Thymus (tissue), 11 donors: ENCODE measurements at regions not wholly inside any gene's neighbourhood (a gene's known extent, or its start where the extent isn't known, plus 50 kb on each side); places are given as distances from the start of the nearest gene placed in this dataset.

Experiments used
- DNase-seq, 9 donors: peaks; one replicate each; pipeline ENCODE4 v3.0.0-alpha.2; 2013; ENCODE audit warnings: low spot score in 9 of 9, low read depth in 6 of 9, missing footprints in 1 of 9
- H3K27ac ChIP-seq, 2 donors: one replicate each; pipeline ENCODE4 v1.5.1; 2013; ENCODE audit warnings: control low read depth in 1 of 2, low read depth in 1 of 2, low read length in 1 of 2, mild to moderate bottlenecking in 1 of 2, moderate library complexity in 1 of 2
- H3K27me3 ChIP-seq, 2 donors: one replicate each; pipeline ENCODE4 v1.5.1; 2013; ENCODE audit warnings: low read length in 1 of 2; ENCODE audit not compliant: control insufficient read depth in 2 of 2, insufficient read depth in 1 of 2
- H3K36me3 ChIP-seq, 2 donors: one replicate each; pipeline ENCODE4 v1.5.1; 2013; ENCODE audit warnings: low read length in 1 of 2, mild to moderate bottlenecking in 1 of 2, moderate library complexity in 1 of 2; ENCODE audit not compliant: control insufficient read depth in 2 of 2, insufficient read depth in 2 of 2
- H3K4me1 ChIP-seq, 2 donors: one replicate each; pipeline ENCODE4 v1.5.1; 2013; ENCODE audit warnings: low read length in 2 of 2; ENCODE audit not compliant: control insufficient read depth in 2 of 2, insufficient read depth in 2 of 2
- H3K4me3 ChIP-seq, 2 donors: one replicate each; pipeline ENCODE4 v1.5.1; 2013; ENCODE audit warnings: low read length in 2 of 2, control low read depth in 1 of 2, mild to moderate bottlenecking in 1 of 2
- H3K9me3 ChIP-seq, 2 donors: one replicate each; pipeline ENCODE4 v1.5.1; 2013; ENCODE audit warnings: low read length in 1 of 2, mild to moderate bottlenecking in 1 of 2; ENCODE audit not compliant: control insufficient read depth in 2 of 2, insufficient read depth in 1 of 2
- WGBS: extraction: QIAGEN DNeasy Blood & Tissue Kit; methylation state at CpG from one replicate; pipeline ENCODE4 v1.1.7; 2013; 5-methylcytosine and 5-hydroxymethylcytosine counted together
- donor health status: healthy.

DNA sequence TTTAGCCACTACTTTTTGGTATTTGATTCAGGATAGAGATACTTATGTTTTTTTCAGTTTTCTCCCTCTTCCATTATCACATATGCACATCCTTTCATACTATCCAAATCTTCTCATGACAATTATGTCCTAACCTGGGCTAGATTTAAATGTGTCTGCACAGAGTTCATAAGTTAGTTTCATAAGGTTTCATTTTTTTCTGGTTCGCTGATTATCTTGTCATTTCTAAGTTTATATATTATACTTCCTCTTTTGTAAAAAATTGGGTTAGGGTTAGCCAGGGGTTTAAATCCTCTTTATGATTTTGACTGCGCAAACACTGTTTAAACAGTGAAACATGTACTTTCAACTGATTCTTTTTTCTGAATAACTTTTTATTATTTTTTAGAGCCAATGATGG, 148.6 kb downstream of the SST start:
- Histone ChIP-seq H3K4me3 (no peak overlapping the region), H3K27ac (no peak overlapping the region), H3K27me3 (no peaks in the 10 kb centered on the region), H3K36me3 (no peaks in the 10 kb centered on the region), H3K4me1 (no peaks in the 10 kb centered on the region), H3K9me3 (no peaks in the 10 kb centered on the region)
- no peak for DNase-seq
- WGBS: 68% methylated on average over 2 of the region's 2 CpGs

DNA sequence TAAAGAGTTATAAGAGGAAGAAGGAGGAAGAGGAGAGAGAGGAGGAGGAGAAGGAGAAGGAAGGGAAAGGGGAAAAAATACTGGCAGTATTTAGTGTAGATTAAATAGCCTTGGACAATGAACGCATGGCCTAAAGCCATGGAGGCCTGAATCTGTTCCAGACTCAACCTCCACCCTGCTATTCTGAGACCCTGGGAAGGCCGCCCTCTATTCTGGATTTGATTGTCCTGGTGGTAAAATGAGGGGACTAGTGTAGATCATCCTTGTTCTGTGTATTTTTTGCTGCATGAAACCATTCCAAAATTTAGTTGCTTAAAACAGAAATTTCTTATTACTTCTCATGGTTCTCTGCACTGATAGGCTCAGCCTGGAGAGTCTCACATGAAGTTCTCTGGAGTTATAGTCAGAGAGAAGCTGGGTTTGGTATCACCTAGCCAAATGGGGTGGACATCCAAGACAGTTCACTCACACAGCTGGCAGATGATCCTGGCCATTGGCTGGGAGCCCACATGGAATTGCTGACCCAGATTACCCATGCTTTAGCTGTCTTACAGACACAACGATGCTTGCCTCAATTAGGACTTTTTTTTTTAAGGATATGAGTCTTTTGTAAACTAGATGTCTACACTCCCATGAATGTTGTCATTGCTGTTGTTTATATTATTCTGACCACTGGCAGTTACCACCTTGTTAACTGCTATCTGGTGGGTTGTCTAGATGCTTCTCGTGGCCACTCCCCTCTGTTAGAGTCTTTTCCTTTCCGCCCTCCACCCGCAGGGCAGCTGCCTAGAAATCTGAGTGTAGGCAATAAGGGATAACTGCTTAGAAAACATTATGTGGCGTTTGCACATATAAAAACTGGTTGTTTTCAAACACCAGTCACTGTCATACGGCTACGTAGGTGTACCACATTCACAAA, 149.9 kb downstream of the SST start:
- H3K36me3 ChIP-seq: no peaks in the 10 kb centered on the region
- H3K27me3 ChIP-seq: no peaks in the 10 kb centered on the region
- whole genome bisulfite sequencing: 95% methylated on average over 9 of the region's 9 CpGs
- no peak for DNase-seq
- no peak overlapping the region for H3K27ac ChIP-seq
- no peak overlapping the region for H3K4me3 ChIP-seq
- H3K4me1 ChIP-seq: no peaks in the 10 kb centered on the region
- H3K9me3 ChIP-seq: no peaks in the 10 kb centered on the region

DNA sequence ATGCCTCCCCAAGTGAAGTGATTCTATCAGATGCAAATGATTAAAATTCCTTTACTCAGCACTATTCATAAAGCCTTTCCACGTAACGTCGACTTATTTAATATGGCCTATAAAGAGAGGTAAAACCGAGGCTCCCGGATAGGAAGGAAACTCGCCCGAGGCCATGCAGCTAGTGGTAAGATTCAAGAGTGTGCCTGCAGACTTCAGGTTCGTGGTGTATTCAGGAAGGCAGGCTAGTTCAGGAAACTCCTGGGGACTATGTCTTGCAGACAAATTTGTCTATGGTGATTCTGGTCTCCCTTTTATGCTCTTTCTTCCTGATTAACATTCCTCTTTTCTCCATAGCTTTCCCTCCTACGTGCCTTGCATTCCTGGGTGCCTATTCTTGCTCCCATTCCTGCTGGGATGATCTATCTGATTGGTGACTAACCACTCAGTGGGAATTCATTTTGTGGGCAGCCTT, 150.7 kb downstream of the SST start:
- WGBS: 70% methylated on average over 9 of the region's 9 CpGs
- Histone ChIP-seq H3K9me3 (no peaks in the 10 kb centered on the region), H3K27me3 (no peaks in the 10 kb centered on the region), H3K4me3 (no peak overlapping the region), H3K4me1 (no peaks in the 10 kb centered on the region), H3K36me3 (no peaks in the 10 kb centered on the region), H3K27ac (no peak overlapping the region)
- DNase-seq: no peak

DNA sequence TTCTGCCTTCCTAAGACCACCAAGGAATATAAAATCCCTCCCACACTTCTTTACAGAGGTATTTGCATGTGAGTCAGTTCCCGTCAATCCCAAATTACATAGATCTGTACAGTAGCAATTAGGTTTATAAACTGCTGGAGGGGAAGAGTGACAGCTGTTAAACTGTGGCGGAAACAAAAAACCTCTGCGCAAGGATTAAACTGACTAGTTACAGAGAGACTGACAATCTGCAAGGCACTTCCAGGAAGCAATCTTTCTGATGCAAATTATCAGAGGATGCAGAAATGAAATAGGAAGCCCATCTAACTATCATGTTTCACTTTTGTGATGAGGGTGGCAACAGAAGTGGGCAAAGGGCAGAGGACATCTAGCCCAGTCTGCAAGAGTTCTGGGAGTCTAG, 150.4 kb downstream of the RTP4 start:
- 83% methylated on average over 3 of the region's 3 CpGs for WGBS
- H3K4me3 ChIP-seq: no peak overlapping the region
- no peak overlapping the region for H3K27ac ChIP-seq
- no peaks in the 10 kb centered on the region for H3K9me3 ChIP-seq
- no peaks in the 10 kb centered on the region for H3K4me1 ChIP-seq
- H3K27me3 ChIP-seq: no peaks in the 10 kb centered on the region
- H3K36me3 ChIP-seq: no peaks in the 10 kb centered on the region
- no peak for DNase-seq

DNA sequence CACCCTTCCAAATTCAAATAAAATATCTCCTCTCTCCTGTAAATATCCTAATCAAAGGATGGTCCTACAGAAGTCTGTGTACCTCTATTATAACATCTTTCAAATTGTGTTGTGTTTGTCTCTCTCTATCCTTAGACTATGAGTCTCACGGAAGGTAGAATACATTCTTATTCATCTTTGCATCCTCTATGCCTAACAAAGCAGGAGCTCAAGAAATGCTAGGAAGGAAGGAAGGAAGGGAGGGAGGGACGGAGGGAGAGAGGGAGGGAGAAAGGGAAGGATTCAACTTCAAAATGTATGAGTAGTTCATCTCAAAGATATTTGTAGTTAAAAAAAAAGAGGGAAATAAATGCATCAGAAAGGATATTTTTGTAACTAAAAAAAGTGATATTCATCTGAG, 150.0 kb downstream of the RTP4 start:
- no peak for DNase-seq
- Histone ChIP-seq H3K36me3 (no peaks in the 10 kb centered on the region), H3K4me3 (no peak overlapping the region), H3K4me1 (no peaks in the 10 kb centered on the region), H3K27ac (no peak overlapping the region), H3K9me3 (no peaks in the 10 kb centered on the region), H3K27me3 (no peaks in the 10 kb centered on the region)
- 68% methylated on average over 2 of the region's 2 CpGs for WGBS

DNA sequence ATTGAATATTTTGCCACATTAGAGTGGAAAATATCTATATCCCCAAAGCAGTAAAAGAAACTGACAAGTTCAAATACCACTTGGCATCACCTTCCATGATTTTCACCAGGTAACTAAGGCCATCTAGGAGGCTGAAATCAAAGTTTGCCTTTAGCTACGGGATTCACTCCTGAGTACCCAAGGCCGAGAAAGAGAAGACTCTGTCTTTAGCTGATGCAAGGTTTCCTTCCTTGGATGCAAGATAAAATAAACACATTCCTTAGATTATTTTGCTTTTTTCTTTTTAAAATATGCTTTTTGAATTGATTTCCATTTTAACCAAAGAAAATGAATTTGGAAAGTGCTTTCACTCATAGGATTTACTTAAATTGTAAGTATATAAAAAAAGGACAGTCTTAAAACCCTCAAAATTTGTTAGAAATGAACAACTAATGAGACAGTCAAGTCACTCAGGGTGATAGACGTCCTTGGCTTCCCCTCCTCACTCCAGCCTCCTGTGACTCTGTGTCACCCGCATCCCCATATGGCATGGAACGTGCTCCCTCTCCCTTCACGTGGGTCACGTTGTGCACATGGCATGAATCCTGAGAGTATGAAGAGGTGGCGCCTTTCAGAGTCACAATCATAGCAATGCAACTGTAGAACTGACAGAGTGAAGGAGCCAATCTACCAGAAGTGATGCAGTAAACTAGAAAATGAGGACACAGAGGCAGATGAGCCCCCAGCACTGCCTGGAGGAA, 148.4 kb downstream of the RTP4 start:
- no peak for DNase-seq
- H3K27me3 ChIP-seq: no peaks in the 10 kb centered on the region
- no peaks in the 10 kb centered on the region for H3K4me1 ChIP-seq
- H3K9me3 ChIP-seq: no peaks in the 10 kb centered on the region
- H3K27ac ChIP-seq: no peak overlapping the region
- 92% methylated on average over 8 of the region's 8 CpGs for WGBS
- no peaks in the 10 kb centered on the region for H3K36me3 ChIP-seq
- H3K4me3 ChIP-seq: no peak overlapping the region

DNA sequence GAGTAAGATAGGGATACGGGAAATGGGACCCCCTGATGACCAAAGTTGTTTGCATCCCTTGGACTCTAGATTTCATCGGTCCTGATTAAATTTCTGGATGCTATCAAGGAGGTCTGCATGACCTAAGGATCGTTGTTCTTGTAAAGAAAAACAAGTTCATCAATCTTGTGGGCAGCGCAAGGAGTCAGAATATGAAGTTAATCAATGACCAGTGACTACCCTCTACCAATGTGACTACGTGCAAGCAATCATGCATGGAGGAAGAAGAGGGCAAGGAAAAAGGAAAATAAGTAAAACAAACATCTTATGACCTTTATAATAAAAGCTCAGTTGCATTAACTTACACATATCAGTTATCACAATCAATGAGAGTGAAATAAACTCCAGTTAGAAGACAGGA, 139.7 kb downstream of the RTP4 start:
- no peaks in the 10 kb centered on the region for H3K9me3 ChIP-seq
- no peaks in the 10 kb centered on the region for H3K36me3 ChIP-seq
- no peaks in the 10 kb centered on the region for H3K27me3 ChIP-seq
- WGBS: 87% methylated on average over 5 of the region's 5 CpGs
- no peak for DNase-seq
- H3K4me3 ChIP-seq: no peak overlapping the region
- H3K27ac ChIP-seq: no peak overlapping the region
- H3K4me1 ChIP-seq: no peaks in the 10 kb centered on the region

DNA sequence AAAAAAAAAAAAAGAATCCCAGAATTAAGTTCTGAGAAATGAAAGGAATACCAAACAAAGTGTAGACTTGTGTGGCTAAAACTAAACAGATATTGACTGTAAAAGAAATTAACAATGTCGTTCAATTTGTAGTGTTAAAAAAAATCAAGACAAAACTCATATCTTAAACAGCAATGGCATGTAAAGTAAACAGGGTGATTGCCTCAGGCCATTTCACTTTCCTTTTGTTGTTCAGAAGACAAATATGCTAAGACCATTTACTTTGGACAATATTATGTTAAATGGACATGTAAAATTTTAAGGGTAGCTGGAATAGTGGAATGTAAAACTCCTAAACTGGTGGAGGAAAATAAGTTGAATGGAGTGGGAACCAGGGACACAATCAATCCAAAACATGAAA, 139.1 kb downstream of the RTP4 start:
- Histone ChIP-seq H3K36me3 (no peaks in the 10 kb centered on the region), H3K27me3 (no peaks in the 10 kb centered on the region), H3K4me3 (no peak overlapping the region), H3K4me1 (no peaks in the 10 kb centered on the region), H3K9me3 (no peaks in the 10 kb centered on the region), H3K27ac (no peak overlapping the region)
- DNase-seq: no peak
- WGBS: 97% methylated on average over 1 of the region's 1 CpG

DNA sequence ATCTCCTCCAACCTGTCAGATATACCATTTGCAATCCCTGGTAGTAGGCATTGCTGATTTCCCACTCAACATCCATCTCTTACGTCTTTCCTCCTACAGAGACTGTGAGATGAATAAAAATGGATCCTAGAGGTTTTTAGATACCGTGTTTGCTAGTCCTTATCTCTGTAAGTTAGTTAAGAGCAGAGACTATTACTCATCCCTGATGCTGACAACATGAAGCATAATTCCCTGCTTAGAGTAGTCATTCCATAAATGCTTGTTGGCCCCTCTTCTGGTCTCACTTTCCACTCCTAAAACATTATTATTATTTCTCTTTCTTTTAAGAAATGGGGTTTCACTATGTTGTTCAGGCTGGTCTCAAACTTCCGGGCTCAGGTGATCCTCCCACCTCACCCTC, 136.2 kb downstream of the RTP4 start:
- H3K36me3 ChIP-seq: no peaks in the 10 kb centered on the region
- H3K27ac ChIP-seq: no peak overlapping the region
- no peaks in the 10 kb centered on the region for H3K27me3 ChIP-seq
- H3K4me1 ChIP-seq: no peaks in the 10 kb centered on the region
- WGBS: 76% methylated on average over 3 of the region's 3 CpGs
- no peaks in the 10 kb centered on the region for H3K9me3 ChIP-seq
- DNase-seq: no peak
- H3K4me3 ChIP-seq: no peak overlapping the region
